Spleen (tissue), 11 donors: ENCODE measurements at regions not wholly inside any gene's neighbourhood (a gene's known extent, or its start where the extent isn't known, plus 50 kb on each side); places are given as distances from the start of the nearest gene placed in this dataset.

Experiments used
- DNase-seq: peaks from one replicate; pipeline ENCODE4 v3.0.0-alpha.2; 2020
- H3K27ac ChIP-seq, 8 donors: fragments of 200-600 bp; sonication (generic) in 7 of 8; 1 replicate in 4 of 8; 2 replicates in 4 of 8; pipeline versions ENCODE4 v1.5.0 to v1.8.0; 2016 to 2021; ENCODE audit warnings: inconsistent platforms in 4 of 8, mild to moderate bottlenecking in 4 of 8, moderate library complexity in 1 of 8
- H3K27me3 ChIP-seq, 7 donors: fragments of 200-600 bp; sonication (generic) in 6 of 7; replicated peaks in 1 of 7; 1 replicate in 4 of 7; 2 replicates in 3 of 7; pipeline versions ENCODE4 v1.5.0 to v1.8.0; 2016 to 2021; ENCODE audit warnings: inconsistent platforms in 3 of 7, mild to moderate bottlenecking in 1 of 7
- H3K36me3 ChIP-seq, 6 donors: fragments of 200-600 bp; sonication (generic) in 5 of 6; 1 replicate in 4 of 6; 2 replicates in 2 of 6; pipeline versions ENCODE4 v1.5.0 to v1.8.0; 2016 to 2021; ENCODE audit warnings: inconsistent platforms in 2 of 6
- H3K4me1 ChIP-seq, 6 donors: fragments of 200-600 bp; sonication (generic) in 5 of 6; 1 replicate in 3 of 6; 2 replicates in 3 of 6; pipeline versions ENCODE4 v1.5.0 to v1.8.0; 2016 to 2021; ENCODE audit warnings: inconsistent platforms in 3 of 6
- H3K4me3 ChIP-seq, 8 donors: fragments of 200-600 bp; sonication (generic) in 7 of 8; 1 replicate in 4 of 8; 2 replicates in 4 of 8; pipeline versions ENCODE4 v1.5.0 to v1.8.0; 2016 to 2021; ENCODE audit warnings: inconsistent platforms in 4 of 8, mild to moderate bottlenecking in 4 of 8, moderate library complexity in 2 of 8
- H3K9me3 ChIP-seq, 8 donors: fragments of 200-600 bp; sonication (generic) in 7 of 8; 1 replicate in 4 of 8; 2 replicates in 4 of 8; pipeline versions ENCODE4 v1.5.0 to v1.8.0; 2016 to 2021; ENCODE audit warnings: inconsistent platforms in 4 of 8
- CTCF ChIP-seq, 11 experiments: fragments of 200-600 bp in 7 of 11; fragments of 450-650 bp in 4 of 11; sonication (generic) in 4 of 11; IDR thresholded peaks in 8 of 11; conservative IDR thresholded peaks in 3 of 11; 1 replicate in 7 of 11; 2 replicates in 4 of 11; pipeline versions ENCODE4 v1.4.0 to v1.8.0; 2016 to 2021; ENCODE audit warnings: antibody characterized with exemption in 11 of 11, inconsistent platforms in 4 of 11, mild to moderate bottlenecking in 1 of 11
- POLR2A ChIP-seq, 3 donors: fragments of 450-650 bp; IDR thresholded peaks; one replicate each; pipeline ENCODE4 v1.5.1; 2017; ENCODE audit warnings: antibody characterized with exemption in 3 of 3, mild to moderate bottlenecking in 1 of 3
- POLR2AphosphoS5 ChIP-seq, 3 donors: sonication (generic); formaldehyde crosslinking; IDR thresholded peaks; one replicate each; pipeline ENCODE4 v1.5.1; 2017; ENCODE audit warnings: antibody characterized with exemption in 3 of 3
- WGBS, 5 donors: extraction: QIAGEN DNeasy Blood & Tissue Kit in 3 of 5; methylation state at CpG; one replicate each; pipeline versions ENCODE4 v1.1.5 to v1.1.7; 2013 to 2018; 5-methylcytosine and 5-hydroxymethylcytosine counted together
- intact Hi-C: fragments of 100-400 bp; cut with DNase I; formaldehyde crosslinking; loops from one replicate; pipeline ENCODE4 v1.15.0; 2023; ENCODE audit warnings: low total_unique reads
- donor health status: healthy with polysubstance abuse.
- donor health status: DM: no; HTN: no; CAD: no; lungs with moderate emphysema.
- donor health status: DM: no; HTN: no; CAD: no.
- donor health status: Bipolar disorder and iron deficiency.
- donor health status: healthy.
- donor health status: DM: no; HTN: no; CAD: no.
- donor health status: DM: yes; HTN: yes; CAD: no.

GRCh38 chr11:87430821-87431220, 393.1 kb downstream of the TMEM135 start:
- no peak for TF ChIP-seq POLR2AphosphoS5 (IDR thresholded peaks at IDR 0.05)
- no peak for TF ChIP-seq CTCF (IDR thresholded peaks at IDR 0.05 in 8 of 11, conservative IDR thresholded peaks at IDR 0.05 in 3 of 11)
- no peak for TF ChIP-seq POLR2A (IDR thresholded peaks at IDR 0.05)
- no peaks in the 10 kb centered on the region for H3K36me3 ChIP-seq
- DNase-seq: no peak
- intact Hi-C loops: no loop called here
- H3K4me1 ChIP-seq: no peaks in the 10 kb centered on the region
- H3K27ac ChIP-seq: no peak overlapping the region
- no peaks in the 10 kb centered on the region for H3K9me3 ChIP-seq
- 40 to 81% (median 66%) methylated on average over 3 of the region's 3 CpGs for WGBS, 5 donors
- no peaks in the 10 kb centered on the region for H3K27me3 ChIP-seq
- H3K4me3 ChIP-seq: no peak overlapping the region

GRCh38 chr11:87429996-87430395, 392.3 kb downstream of the TMEM135 start:
- TF ChIP-seq POLR2AphosphoS5 (IDR thresholded peaks at IDR 0.05) (no peak), CTCF (IDR thresholded peaks at IDR 0.05 in 8 of 11, conservative IDR thresholded peaks at IDR 0.05 in 3 of 11) (no peak), POLR2A (IDR thresholded peaks at IDR 0.05) (no peak)
- DNase-seq: no peak
- no peaks in the 10 kb centered on the region for H3K4me1 ChIP-seq
- H3K4me3 ChIP-seq: no peak overlapping the region
- H3K27ac ChIP-seq: no peak overlapping the region
- H3K27me3 ChIP-seq: no peaks in the 10 kb centered on the region
- intact Hi-C loops: no loop called here
- no peaks in the 10 kb centered on the region for H3K36me3 ChIP-seq
- WGBS, 5 donors: 87 to 92% (median 90%) methylated on average over 3 of the region's 3 CpGs
- H3K9me3 ChIP-seq: no peaks in the 10 kb centered on the region

GRCh38 chr11:87428266-87428665, 390.5 kb downstream of the TMEM135 start:
- no peaks in the 10 kb centered on the region for H3K27me3 ChIP-seq
- WGBS, 5 donors: 32 to 88% (median 72%) methylated on average over 1 of the region's 1 CpG
- intact Hi-C loops: no loop called here
- H3K4me1 ChIP-seq: no peaks in the 10 kb centered on the region
- DNase-seq: no peak
- no peak overlapping the region for H3K27ac ChIP-seq
- no peaks in the 10 kb centered on the region for H3K36me3 ChIP-seq
- no peak overlapping the region for H3K4me3 ChIP-seq
- H3K9me3 ChIP-seq: no peaks in the 10 kb centered on the region
- TF ChIP-seq POLR2AphosphoS5 (IDR thresholded peaks at IDR 0.05): no peak
- TF ChIP-seq CTCF (IDR thresholded peaks at IDR 0.05 in 8 of 11, conservative IDR thresholded peaks at IDR 0.05 in 3 of 11): no peak
- TF ChIP-seq POLR2A (IDR thresholded peaks at IDR 0.05): no peak

- intact Hi-C loops: no loop called here
- no peaks in the 10 kb centered on the region for H3K9me3 ChIP-seq
- H3K27ac ChIP-seq: no peak overlapping the region
- H3K4me3 ChIP-seq: no peak overlapping the region
- no peak for DNase-seq
- WGBS, 5 donors: 80 to 95% (median 86%) methylated on average over 1 of the region's 1 CpG
- TF ChIP-seq POLR2AphosphoS5 (IDR thresholded peaks at IDR 0.05) (no peak), POLR2A (IDR thresholded peaks at IDR 0.05) (no peak), CTCF (IDR thresholded peaks at IDR 0.05 in 8 of 11, conservative IDR thresholded peaks at IDR 0.05 in 3 of 11) (no peak)
- no peaks in the 10 kb centered on the region for H3K36me3 ChIP-seq
- no peaks in the 10 kb centered on the region for H3K4me1 ChIP-seq
- peaks cover 0 to 6% (median 0%) of the 10 kb centered on the region in 7 donors for H3K27me3 ChIP-seq
These were observed 388.2 kb downstream of the TMEM135 start for GRCh38 chr11:87425943-87426342.
